Glomerular endothelial cell (primary cell): ENCODE measurements at regions not wholly inside any gene's neighbourhood (a gene's known extent, or its start where the extent isn't known, plus 50 kb on each side); places are given as distances from the start of the nearest gene placed in this dataset.

ENCODE experiments used
- DNase-seq: peaks from one replicate; pipeline ENCODE4 v3.0.0-alpha.2; 2011; ENCODE audit warnings: low read depth, low spot score; ENCODE audit errors: extremely low read depth

DNA sequence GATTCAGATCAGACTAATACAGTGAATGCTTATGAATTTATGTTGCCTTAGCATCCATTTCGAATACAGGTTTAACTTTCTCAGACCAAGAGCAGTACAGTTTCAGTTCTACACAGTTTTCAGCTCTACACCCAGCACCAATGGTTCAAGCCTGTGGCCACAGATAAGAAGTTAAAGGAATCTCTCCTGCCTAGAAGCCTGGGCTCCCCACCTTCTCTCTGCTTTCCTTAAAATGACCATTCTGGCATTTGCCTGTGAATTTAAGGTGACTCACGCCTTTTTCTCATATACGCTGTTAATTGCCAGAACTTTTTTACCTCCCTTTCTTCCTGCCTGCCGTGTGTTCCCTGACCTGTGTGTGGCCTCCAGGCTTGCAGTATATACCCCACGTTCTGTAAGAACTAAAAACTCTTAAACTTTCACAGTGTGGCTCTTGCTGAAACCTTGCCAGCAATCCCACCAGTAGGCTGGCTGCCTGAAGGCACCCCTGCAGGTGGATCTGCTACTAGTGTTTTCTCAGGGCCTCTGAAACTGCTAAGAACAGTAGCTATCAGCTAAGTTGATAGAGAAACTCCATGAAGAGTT is 692.8 kb upstream of the CDH18 start:
- no peak for DNase-seq

DNA sequence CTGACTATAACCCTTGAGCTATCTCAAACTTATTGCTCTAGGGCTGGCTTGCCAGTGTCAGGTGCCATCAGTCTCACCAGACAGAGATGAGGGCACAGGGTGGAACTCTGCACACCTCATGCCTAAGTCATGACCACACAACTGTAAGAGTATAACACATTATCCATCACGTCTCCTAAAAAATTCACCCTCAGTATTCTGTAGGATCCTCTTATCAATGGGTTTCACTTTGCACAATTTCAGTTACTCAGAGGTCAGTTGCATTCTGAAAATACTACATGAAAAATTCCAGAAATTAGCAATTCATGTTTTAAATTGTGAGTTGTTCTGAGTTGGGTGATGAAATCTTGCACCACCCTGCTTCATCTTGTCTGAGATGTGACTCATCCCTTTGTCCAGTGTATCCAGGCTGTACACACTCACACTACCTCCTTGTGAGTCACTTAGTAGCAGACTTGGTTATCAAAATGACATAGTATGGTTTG is 690.9 kb upstream of the CDH18 start:
- DNase-seq: no peak

DNA sequence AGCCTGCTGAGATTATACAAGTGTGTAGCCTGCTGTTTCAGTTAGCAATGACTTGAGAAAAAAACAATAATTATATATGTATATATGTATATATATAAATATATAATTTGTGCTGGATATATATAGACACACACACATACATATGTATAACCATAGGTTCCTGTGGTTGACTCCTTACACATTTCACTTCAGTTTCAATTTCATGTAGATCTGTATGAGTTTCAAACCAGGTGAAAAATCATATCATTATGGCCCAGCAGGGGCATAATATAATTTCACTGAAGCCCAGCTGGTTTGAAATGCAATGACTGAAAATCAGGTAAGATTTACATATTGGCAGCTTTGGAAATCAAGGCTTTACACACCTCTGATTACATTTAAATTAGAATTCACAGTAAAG is 690.4 kb upstream of the CDH18 start:
- no peak for DNase-seq

DNA sequence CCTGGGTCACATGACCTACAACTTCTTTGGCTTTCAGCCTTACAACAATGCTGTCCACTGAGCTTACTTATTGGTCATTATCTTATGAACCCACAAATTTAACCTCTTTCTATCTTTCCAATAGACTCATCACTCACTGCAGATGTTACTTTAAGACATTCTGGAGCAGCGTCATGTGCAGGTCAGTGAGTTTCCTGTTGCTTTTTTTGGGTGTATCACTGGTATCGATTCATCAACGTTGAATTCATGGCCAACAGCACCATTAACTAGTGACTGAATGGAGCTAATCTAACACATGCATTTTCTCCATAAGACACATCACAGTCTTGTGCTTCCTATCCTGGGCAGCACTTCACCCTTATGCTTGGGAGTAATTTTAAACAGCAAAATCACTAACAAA is 672.6 kb upstream of the CDH18 start:
- DNase-seq: no peak

DNA sequence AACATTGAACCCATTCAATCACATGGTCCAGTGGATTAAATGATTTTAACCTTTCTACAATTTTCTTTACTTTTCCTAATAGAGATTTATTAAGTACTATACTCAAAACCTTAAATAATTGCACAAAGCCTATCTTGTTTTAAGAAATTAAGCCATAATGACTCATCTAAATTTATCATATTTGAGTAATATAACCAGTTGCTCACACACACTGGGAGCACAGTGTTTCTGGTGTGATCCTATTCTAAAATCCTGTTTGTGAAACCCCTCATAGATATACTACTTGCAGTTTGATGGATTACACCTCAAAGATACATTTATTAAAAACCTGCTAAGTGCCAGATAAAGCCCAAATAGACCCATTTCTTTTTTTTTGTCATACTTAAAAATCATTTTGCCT is 668.3 kb upstream of the CDH18 start:
- DNase-seq: no peak

DNA sequence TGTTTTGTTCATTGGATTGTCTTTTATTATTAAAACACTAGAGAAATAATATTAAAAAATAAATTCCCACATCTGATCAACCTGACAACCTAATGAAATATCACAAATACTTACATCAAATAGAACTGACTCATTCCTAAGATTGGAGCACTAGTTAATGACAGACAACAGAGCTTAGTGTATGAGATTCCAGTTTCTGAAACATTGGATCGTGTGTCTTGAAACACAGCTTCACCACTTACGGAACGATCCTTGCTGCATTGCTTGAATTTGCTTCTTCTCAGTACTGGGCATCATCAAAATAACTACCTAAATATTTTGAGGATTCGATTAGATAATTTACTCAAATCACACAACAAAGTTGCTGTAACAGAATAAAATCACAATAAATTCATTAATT is 667.2 kb upstream of the CDH18 start:
- DNase-seq: no peak

DNA sequence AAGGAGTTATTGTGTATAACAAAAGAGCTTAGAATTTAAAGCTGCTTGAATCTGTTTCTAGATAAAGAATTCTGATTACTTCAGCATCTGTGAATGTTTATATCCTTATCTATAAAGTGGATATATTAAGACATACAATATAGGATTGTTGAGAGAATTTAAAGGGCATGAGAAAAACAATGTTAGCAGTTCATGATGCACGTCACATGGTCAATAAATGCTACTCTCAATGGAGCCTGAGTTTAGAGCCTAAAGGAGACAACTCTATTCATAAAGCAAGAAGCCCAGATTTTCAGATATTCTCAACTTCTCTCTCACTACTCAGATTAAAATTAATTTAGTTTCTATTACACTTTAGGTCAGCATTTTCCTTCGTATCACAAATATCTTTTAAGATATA is 666.7 kb upstream of the CDH18 start:
- no peak for DNase-seq

DNA sequence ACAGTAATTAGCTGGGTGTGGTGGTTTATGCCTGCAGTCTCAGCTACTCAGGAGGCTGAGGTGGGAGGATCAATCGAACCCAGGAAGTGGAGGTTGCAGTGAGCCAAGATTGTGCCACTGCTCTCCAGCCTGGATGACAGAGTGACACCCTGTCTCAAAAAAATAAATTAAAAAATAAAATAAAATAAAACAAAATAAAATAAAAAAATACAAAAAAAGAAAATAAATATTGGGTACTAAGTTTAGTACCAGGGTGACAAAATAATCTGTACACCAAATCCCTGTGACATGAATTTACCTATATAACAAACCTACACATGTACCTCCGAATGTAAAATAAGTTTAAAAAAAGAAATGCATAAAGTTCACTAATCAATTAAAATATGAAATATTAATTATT is 666.0 kb upstream of the CDH18 start:
- no peak for DNase-seq

DNA sequence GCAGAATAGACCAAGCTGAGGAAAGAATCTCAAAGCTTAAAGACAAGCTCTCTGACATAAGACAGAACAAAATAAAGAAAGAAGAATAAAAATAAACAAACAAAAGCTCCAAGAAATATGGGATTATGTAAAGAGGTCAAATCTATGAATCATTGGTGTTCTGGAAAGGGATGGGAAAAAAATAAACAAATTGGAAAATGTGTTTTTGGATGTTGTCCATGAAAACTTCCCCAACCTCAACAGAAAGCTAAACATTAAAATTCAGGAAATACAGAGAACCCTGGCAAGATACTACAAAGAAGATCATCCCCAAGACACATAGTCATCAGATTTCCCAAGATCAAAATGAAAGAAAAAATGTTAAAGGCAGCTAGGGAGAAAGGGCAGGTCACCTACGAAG is 662.0 kb upstream of the CDH18 start:
- no peak for DNase-seq

DNA sequence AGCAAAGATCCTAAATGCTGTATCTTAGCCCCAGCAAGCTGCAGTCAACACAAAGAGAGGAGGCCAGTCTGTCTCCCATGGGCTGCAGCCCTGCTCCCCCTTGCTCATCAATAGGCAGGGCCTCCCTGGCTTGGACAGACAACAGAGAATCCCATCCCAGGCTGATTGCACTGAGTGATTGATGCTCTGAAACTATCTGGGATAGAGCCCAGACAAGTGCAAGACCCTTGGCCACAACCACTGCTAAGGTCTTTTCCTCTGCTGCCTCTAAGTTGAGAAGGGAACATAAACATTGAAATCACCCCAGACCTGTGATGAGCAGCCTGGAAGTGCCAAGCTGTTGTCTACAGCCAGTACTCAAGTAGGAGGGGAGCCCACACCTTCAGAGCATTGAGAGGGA is 661.0 kb upstream of the CDH18 start:
- DNase-seq: no peak

DNA sequence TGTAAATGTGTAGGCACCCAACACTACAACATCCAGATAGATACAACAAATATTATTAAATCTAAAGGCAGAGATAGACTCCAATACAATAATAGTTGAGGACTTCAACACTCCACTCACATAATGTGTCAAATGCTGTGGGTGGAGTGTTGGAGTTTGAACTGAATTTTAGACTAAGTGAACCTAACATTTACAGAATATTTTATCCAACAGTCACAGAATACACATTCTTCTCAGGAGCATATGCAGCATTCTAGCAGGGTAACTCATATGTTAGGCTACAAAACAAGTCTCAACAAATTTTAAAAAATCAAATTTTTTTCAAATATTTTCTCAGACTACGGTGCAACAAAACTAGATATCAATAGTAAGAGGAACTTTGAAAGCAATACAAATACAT is 648.7 kb upstream of the CDH18 start:
- no peak for DNase-seq

DNA sequence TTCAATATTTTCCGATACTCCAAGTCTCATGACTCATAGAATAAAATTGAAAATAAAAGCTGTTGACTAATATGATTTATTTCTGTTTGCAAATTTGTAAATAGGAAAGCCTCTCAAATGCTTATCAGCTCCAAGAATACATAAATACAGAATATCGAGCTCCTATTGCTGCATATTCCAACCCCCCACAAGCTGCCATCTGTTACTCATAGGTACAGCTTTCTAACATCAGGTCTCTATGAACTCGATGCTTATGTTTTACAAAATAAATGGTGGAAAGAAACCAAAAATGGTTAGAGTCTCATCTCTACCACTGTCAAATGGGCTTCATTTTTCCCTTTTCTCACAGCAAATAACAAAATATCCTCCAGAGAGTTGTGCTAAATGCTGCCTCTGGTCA is 631.6 kb upstream of the CDH18 start:
- DNase-seq: no peak

DNA sequence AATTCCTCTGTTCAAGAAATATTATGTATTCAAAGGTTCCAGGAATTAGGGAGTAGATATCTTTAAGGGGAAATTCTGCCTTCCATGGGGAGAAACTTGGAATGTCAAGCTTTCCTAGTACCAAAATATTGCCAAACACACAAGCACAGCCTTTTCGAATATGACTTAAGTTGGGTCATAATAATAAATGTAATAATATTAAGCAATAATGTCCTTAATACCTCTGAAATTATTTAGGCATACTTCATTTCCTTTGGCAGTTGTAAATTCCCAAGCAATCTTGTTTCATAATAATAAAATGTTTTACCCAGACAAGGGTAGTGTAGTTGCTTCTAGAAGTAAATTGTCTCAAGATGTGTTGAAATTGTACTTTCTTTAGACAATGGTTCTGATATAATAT is 630.3 kb upstream of the CDH18 start:
- no peak for DNase-seq

DNA sequence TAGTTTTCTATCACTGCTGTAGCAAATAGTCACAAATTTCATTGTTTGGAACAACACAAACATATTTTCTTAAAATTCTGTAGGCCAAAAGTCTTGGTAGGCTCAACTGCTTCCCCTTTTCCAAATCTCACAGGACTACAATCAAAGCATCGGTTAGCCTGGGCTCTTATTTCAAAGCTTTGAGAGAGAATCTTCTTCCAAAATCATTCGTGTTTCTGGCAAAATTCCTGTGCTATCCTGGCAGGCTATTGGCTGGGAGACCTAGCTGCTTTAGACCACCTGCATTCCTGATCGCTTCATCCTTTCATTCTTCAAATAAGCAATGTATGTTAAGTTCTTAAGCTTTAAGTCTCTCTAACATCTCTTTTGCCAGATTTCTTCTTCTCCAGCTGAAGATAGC is 629.8 kb upstream of the CDH18 start:
- no peak for DNase-seq

DNA sequence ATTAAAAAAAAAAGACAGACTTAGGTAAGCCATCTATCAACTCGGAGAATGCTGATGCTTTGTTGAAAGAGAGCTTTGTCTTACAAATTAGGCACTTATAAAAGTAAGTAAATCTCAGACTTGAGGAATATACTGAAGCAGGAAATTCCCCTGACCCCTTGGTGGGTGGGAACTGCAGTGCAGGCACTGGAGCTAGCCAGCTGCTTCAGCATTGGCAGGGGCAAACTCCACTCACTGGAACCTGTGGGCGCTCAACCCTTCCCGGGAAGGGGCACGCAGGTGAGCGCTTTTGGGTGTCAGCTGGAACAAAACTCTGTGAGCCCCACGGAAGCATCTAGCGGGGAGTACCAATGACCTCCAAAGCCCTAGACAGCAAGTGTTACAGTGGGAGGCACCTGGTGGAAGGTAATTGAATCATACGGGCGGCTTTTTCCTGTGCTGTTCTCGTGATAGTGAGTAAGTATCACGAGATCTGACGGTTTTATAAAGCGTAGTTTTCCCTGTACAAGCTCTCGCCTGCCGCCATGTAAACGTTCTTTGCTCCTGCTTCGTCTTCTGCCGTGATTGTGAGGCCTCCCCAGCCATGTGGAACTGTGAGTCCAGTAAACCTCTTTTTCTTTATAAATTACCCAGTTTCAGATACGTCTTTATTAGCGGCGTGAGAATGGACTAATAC is 628.0 kb upstream of the CDH18 start:
- no peak for DNase-seq

DNA sequence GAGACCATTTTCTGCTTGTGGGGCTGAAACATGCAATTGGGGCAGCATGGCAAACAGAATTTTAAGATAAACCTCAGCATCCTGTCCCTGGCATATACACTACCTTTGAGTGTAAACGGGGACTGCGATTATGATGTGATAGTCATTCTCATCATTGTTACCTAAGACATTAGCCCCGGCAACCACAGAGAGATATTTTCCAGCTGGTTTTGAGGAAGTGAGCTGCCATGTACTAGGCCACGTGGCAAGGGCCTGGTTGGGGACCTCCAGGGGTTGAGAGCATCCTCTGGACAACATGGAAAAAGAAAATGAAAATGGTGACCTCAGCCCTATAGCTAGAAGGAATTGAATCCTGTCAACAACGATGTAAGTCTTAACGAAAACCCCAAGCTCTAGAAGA is 623.6 kb upstream of the CDH18 start:
- no peak for DNase-seq

DNA sequence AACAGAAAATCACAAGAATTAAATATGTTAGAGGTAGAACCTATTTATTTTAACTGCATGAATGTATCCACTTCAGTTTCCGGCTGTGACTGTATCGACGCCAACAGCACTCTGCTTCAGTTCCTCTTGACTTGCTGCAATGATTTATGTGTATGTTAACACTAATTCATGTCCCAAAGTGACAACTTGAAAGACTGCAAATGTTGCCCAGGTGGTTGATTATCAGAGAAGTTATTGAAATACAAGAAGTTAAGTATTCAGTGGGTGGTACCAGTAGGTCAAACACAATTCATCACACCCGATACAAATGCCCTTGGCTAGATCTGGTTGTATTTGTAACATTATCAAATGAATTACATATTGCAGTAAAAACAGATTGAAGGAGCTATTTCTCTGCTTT is 622.7 kb upstream of the CDH18 start:
- DNase-seq: no peak

DNA sequence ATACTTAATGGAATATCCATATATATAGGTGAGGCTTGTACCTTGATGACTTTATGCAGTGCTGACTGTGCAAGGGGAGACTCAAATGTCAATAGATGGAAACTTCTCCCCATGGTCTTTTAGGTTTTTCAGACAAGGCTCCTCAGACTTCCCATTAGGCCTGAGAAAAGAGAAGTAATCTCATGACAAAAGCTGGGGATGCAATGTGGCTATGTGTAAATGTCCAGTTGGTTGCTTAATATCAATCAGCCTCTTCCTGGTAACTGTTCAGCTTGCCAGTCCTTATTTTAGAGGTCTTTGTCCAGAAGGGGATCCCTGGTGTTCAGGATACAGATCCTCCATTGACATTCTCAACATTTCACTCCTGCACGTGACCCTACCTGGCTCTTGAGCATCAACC is 621.1 kb upstream of the CDH18 start:
- DNase-seq: no peak

DNA sequence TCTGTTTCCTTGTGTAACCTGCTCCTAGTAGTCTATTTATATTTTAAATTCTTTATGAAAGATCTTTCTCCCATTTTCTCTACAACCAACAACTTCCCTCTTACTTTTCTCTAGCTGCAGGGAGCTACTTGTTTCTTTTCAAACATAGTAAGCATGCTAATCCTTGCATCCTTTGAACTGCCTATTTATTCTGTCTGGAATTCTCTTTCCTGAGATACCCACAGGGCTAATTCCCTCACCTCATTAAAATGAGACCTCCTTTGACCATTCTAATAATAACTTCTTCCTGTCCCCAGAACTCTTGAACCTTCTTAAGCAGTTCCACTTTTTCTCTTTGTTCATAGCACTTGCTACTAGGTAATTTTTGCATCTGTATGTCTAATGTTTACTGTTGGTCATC is 620.6 kb upstream of the CDH18 start:
- no peak for DNase-seq

DNA sequence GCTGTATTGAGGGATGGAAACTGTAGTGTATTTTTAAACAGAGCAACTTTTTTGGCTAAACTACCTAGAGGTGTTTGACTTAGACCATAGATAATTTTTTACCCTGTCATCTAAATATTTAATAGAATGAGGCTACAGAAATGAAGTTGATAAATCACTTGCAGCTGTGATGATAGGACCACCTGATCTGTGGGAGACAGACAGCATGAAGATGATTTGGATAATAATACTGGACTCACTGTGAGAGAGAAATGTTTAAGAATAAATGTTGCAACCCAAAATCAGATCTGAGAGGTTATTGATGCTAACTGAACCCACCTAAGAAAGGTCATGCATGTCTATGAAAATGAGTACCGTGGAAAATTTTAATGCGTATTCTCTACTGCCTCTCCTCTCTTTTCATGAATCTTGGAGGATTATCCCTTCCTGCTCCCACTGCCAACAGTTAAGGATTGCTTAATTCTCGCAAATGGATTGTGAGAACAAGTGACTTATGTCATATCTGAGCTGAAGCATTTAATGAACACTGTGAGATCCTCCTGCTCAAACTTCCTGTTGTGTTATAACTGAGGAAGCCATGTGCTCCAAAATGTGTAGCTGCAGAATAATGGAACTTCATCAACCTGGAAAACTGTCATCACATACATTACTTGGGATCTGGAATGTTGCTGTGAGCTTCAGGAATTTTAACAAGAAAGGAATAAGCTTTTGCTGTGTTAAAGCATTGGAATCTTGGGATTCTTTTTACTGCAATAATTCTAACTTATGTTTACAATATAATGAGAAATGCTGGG is 617.9 kb upstream of the CDH18 start:
- no peak for DNase-seq

DNA sequence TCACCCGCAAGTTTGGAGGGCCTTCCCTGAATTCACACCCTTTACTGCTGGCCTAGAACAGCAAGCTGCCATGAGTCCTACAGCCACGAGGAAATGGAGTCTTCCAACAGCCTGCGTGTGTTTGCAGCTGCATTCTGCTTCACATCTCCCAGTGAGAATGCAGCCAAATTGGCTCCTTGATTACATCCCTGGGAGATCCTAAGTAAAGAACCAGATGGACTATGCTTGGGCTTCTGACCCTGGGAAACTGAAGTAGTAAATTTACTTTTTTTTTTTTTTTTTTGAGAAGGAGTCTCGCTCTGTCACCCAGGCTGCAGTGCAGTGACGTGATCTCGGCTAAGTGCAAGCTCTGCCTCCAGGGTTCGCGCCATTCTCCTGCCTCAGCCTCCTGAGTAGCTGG is 617.0 kb upstream of the CDH18 start:
- DNase-seq: no peak

DNA sequence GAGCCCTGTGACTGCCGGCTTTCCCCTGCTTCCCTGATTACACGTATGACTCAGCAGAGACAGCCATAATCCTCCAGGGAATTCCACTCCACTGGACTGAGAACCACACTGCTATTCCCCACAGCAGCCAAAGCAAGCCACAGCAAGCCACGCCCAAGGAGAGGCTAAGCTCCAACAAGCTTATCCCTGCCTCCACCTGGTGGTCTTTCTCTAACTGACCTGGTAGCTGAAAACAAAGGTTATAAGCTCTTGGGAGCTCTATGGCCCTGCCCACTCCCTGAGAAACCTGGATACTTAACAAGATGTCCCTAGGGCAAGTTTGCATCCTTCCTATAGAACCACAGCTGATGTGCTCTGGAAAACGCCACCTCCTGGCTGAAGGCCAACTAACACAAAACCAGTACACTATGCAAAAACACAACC is 613.7 kb upstream of the CDH18 start:
- DNase-seq: no peak
